HepG2 (cell line): ENCODE measurements at regions not wholly inside any gene's neighbourhood (a gene's known extent, or its start where the extent isn't known, plus 50 kb on each side); places are given as distances from the start of the nearest gene placed in this dataset.

Source experiments
- ELF1 ChIP-seq: sonication (generic); formaldehyde crosslinking; IDR thresholded peaks from 2 replicates; pipeline ENCODE4 v1.4.0; 2020; ENCODE audit warnings: missing genetic modification reagents
- EZH2 ChIP-seq: conservative IDR thresholded peaks from 2 replicates; pipeline ENCODE4 v1.6.1; 2012; ENCODE audit warnings: mild to moderate bottlenecking, low read depth, low read length, moderate library complexity
- KLF11 ChIP-seq: IDR thresholded peaks from 2 replicates; pipeline ENCODE4 v1.6.1; 2016; ENCODE audit warnings: missing compliant biosample characterization
- RBFOX2 ChIP-seq: fragments of 200-400 bp; formaldehyde crosslinking; IDR thresholded peaks from 2 replicates; pipeline ENCODE4 v1.6.1; 2017; ENCODE audit warnings: low read depth, mild to moderate bottlenecking, low read length
- SIN3A ChIP-seq: IDR thresholded peaks from 2 replicates; pipeline ENCODE4 v1.6.1; 2011; ENCODE audit warnings: low read depth, mild to moderate bottlenecking, control low read depth, low read length, borderline replicate concordance
- SP1 ChIP-seq, 2 experiments: fragments of 450-650 bp in 1 of 2; sonication (generic) in 1 of 2; formaldehyde crosslinking in 1 of 2; IDR thresholded peaks; 2 replicates each; pipeline versions ENCODE4 v1.4.0 to v1.6.1; 2016 to 2020; ENCODE audit warnings: missing genetic modification reagents in 1 of 2
- ZFP82 ChIP-seq: sonication (generic); formaldehyde crosslinking; IDR thresholded peaks from 2 replicates; pipeline ENCODE4 v1.5.1; 2020; ENCODE audit warnings: mild to moderate bottlenecking, missing genetic modification reagents, borderline replicate concordance
- TF ChIP-seq, protein P1 (sequence below): sonication (generic); formaldehyde crosslinking; IDR thresholded peaks from 2 replicates; pipeline ENCODE4 v1.8.1; 2023; ENCODE audit warnings: mild to moderate bottlenecking, inconsistent platforms, moderate library complexity, missing genetic modification reagents, borderline replicate concordance
- TF ChIP-seq, protein P2 (sequence below): IDR thresholded peaks from 2 replicates; pipeline ENCODE4 v1.6.1; 2016; ENCODE audit warnings: low read depth
- TF ChIP-seq, protein P3 (sequence below): fragments of 450-650 bp; IDR thresholded peaks from 2 replicates; pipeline ENCODE4 v1.6.1; 2017
- TF ChIP-seq, protein P4 (sequence below), 2 experiments: IDR thresholded peaks; 2 replicates each; pipeline ENCODE4 v1.6.1; 2011 to 2012; ENCODE audit warnings: low read length in 2 of 2, borderline replicate concordance in 1 of 2, low read depth in 1 of 2, mild to moderate bottlenecking in 1 of 2, moderate library complexity in 1 of 2
- TF ChIP-seq, protein P5 (sequence below): sonication (generic); formaldehyde crosslinking; IDR thresholded peaks from 2 replicates; pipeline ENCODE4 v1.5.0; 2020; ENCODE audit warnings: mild to moderate bottlenecking, missing genetic modification reagents, moderate library complexity
- TF ChIP-seq, protein P6 (sequence below): IDR thresholded peaks from 2 replicates; pipeline ENCODE4 v1.6.1; 2012; ENCODE audit warnings: inconsistent platforms
- TF ChIP-seq, protein P7 (sequence below): sonication (generic); formaldehyde crosslinking; IDR thresholded peaks from 2 replicates; pipeline ENCODE4 v1.4.0; 2020; ENCODE audit warnings: missing genetic modification reagents

DNA sequence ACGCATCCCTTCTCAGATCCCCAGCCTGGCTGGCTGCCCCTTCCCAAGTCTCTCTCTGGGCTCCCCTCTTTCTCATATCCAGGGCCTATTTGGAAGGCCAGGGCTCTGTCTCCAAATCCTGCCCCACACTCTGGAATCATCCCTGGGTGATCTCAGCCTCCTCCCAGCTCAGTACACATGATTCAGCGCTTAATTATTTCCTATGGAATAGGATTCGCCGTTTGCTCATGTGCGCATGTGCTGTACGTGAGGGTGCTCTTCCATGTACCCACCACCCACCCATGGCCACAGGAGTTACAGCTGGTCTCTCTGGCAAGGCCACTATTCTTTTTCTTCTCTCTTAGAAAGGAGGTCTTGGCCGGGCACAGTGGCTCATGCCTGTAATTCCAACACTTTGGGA, 81.7 kb upstream of the FOXP4 start:
- no peak for TF ChIP-seq KLF11 (CRISPR knock-in tag)
- TF ChIP-seq, protein P1, sequence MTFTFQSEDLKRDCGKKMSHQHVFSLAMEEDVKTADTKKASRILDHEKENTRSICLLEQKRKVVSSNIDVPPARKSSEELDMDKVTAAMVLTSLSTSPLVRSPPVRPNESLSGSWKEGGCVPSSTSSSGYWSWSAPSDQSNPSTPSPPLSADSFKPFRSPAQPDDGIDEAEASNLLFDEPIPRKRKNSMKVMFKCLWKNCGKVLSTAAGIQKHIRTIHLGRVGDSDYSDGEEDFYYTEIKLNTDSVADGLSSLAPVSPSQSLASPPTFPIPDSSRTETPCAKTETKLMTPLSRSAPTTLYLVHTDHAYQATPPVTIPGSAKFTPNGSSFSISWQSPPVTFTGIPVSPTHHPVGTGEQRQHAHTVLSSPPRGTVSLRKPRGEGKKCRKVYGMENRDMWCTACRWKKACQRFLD = no peak
- TF ChIP-seq, protein P2, sequence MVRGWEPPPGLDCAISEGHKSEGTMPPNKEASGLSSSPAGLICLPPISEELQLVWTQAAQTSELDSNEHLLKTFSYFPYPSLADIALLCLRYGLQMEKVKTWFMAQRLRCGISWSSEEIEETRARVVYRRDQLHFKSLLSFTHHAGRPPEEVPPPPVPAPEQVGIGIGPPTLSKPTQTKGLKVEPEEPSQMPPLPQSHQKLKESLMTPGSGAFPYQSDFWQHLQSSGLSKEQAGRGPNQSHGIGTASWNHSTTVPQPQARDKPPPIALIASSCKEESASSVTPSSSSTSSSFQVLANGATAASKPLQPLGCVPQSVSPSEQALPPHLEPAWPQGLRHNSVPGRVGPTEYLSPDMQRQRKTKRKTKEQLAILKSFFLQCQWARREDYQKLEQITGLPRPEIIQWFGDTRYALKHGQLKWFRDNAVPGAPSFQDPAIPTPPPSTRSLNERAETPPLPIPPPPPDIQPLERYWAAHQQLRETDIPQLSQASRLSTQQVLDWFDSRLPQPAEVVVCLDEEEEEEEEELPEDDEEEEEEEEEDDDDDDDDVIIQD = no peak
- TF ChIP-seq RBFOX2 = no peak
- no peak for TF ChIP-seq SP1 (IDR thresholded peaks at IDR 0.05)
- TF ChIP-seq SP1 (CRISPR knock-in tag; IDR thresholded peaks at IDR 0.05) = no peak
- TF ChIP-seq ZFP82 (CRISPR knock-in tag) = no peak
- TF ChIP-seq, protein P3, sequence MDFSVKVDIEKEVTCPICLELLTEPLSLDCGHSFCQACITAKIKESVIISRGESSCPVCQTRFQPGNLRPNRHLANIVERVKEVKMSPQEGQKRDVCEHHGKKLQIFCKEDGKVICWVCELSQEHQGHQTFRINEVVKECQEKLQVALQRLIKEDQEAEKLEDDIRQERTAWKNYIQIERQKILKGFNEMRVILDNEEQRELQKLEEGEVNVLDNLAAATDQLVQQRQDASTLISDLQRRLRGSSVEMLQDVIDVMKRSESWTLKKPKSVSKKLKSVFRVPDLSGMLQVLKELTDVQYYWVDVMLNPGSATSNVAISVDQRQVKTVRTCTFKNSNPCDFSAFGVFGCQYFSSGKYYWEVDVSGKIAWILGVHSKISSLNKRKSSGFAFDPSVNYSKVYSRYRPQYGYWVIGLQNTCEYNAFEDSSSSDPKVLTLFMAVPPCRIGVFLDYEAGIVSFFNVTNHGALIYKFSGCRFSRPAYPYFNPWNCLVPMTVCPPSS = no peak
- TF ChIP-seq, protein P4, sequence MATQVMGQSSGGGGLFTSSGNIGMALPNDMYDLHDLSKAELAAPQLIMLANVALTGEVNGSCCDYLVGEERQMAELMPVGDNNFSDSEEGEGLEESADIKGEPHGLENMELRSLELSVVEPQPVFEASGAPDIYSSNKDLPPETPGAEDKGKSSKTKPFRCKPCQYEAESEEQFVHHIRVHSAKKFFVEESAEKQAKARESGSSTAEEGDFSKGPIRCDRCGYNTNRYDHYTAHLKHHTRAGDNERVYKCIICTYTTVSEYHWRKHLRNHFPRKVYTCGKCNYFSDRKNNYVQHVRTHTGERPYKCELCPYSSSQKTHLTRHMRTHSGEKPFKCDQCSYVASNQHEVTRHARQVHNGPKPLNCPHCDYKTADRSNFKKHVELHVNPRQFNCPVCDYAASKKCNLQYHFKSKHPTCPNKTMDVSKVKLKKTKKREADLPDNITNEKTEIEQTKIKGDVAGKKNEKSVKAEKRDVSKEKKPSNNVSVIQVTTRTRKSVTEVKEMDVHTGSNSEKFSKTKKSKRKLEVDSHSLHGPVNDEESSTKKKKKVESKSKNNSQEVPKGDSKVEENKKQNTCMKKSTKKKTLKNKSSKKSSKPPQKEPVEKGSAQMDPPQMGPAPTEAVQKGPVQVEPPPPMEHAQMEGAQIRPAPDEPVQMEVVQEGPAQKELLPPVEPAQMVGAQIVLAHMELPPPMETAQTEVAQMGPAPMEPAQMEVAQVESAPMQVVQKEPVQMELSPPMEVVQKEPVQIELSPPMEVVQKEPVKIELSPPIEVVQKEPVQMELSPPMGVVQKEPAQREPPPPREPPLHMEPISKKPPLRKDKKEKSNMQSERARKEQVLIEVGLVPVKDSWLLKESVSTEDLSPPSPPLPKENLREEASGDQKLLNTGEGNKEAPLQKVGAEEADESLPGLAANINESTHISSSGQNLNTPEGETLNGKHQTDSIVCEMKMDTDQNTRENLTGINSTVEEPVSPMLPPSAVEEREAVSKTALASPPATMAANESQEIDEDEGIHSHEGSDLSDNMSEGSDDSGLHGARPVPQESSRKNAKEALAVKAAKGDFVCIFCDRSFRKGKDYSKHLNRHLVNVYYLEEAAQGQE (IDR thresholded peaks at IDR 0.05; ENCODE audit: borderline replicate concordance in 1 of 2, low read depth in 1 of 2, low read length in 2 of 2) = no peak
- TF ChIP-seq, protein P5, sequence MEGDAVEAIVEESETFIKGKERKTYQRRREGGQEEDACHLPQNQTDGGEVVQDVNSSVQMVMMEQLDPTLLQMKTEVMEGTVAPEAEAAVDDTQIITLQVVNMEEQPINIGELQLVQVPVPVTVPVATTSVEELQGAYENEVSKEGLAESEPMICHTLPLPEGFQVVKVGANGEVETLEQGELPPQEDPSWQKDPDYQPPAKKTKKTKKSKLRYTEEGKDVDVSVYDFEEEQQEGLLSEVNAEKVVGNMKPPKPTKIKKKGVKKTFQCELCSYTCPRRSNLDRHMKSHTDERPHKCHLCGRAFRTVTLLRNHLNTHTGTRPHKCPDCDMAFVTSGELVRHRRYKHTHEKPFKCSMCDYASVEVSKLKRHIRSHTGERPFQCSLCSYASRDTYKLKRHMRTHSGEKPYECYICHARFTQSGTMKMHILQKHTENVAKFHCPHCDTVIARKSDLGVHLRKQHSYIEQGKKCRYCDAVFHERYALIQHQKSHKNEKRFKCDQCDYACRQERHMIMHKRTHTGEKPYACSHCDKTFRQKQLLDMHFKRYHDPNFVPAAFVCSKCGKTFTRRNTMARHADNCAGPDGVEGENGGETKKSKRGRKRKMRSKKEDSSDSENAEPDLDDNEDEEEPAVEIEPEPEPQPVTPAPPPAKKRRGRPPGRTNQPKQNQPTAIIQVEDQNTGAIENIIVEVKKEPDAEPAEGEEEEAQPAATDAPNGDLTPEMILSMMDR (CRISPR knock-in tag) = no peak
- no peak for TF ChIP-seq EZH2
- TF ChIP-seq, protein P6, sequence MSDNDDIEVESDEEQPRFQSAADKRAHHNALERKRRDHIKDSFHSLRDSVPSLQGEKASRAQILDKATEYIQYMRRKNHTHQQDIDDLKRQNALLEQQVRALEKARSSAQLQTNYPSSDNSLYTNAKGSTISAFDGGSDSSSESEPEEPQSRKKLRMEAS = no peak
- TF ChIP-seq, protein P7, sequence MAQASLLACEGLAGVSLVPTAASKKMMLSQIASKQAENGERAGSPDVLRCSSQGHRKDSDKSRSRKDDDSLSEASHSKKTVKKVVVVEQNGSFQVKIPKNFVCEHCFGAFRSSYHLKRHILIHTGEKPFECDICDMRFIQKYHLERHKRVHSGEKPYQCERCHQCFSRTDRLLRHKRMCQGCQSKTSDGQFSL (CRISPR knock-in tag) = no peak
- no peak for TF ChIP-seq SIN3A
- no peak for TF ChIP-seq ELF1 (CRISPR knock-in tag)
